Stimulated activated CD4-positive, alpha-beta T cell treated with anti-CD3 and anti-CD28 coated beads, Interleukin-2, amount 100 ng/mL, for 24 hours (primary cell): ENCODE measurements at regions not wholly inside any gene's neighbourhood (a gene's known extent, or its start where the extent isn't known, plus 50 kb on each side); places are given as distances from the start of the nearest gene placed in this dataset.

Experiments
- DNase-seq, 2 donors: peaks; one replicate each; pipeline ENCODE4 v3.0.0-alpha.2; 2020

- no peak for DNase-seq
These were observed 510.9 kb downstream of the UTRN start for GRCh38 chr6:144796070-144796469.

DNA sequence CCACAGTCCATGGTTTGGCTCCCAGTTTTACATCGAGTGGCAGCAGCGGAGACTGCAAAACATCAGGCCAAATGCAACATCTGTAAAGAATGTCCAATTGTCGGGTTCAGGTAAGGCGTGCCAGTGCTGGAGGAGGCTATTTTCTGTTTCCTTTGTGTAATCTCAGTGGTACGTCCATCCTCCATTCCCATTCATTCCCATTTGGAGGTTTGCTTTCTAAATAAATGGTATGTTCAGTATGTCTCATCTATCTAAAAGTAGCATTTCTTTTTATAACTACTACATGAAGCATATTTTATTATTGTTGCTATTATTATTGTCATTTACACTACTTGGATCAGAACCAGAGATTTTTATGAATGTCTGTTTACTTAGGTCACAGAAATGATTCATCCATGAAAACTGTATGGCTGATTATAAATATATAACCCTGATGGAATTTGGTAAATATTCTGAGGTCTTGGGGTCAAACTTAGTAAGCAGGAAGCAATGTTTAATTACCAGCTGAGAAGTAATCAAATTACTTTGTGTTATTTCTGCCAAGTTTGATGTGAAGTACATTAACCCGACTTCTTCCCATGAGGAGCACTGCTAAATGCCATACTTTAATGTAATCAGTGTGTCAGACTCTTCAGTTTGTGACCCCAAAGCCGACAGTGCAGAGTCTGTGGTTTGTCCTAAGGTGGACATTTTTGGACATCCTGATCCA, 512.9 kb downstream of the UTRN start:
- no peak for DNase-seq

GRCh38 chr6:144804246-144804790, 519.2 kb downstream of the UTRN start:
- DNase-seq: no peak

DNA sequence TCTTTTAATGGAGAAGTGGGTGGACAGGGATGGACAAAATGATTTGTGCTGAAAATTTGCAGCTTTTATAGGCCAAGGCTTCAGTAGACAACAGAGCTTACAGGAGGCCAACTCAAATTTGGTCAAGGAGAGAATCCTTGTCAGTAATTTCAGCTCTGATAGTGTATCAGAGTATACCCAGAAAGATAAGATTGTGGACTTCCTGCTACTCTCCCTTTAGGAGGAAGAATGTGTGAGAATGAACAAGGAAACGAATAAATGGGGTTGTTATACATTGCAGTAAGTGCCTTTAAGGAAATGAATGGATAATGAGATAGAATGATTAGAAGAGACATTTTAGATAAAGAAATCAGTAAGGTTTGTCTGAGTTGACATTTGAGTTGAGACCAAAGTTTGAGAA, 519.9 kb downstream of the UTRN start:
- DNase-seq: no peak

GRCh38 chr6:144806222-144806621, 521.1 kb downstream of the UTRN start:
- no peak for DNase-seq

DNA sequence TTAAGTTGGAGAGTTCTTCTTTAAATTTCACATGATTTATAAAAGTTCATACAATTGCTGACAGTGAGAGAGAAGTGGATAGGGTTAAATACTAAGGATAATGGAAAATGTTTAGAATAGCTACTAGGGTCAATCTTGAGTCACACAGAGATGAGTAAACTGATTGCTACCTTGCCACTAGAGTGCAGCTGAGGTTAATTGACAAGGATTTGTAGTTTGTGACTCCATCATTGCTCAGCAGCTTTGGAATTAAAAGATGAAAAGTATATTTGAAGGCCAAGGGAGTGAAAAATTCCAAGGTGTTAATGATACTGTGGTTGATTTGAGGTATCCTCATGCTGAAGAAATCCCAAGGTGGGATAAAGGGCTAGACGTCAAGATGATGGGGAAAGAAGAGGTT, 524.0 kb downstream of the UTRN start:
- DNase-seq: no peak

DNA sequence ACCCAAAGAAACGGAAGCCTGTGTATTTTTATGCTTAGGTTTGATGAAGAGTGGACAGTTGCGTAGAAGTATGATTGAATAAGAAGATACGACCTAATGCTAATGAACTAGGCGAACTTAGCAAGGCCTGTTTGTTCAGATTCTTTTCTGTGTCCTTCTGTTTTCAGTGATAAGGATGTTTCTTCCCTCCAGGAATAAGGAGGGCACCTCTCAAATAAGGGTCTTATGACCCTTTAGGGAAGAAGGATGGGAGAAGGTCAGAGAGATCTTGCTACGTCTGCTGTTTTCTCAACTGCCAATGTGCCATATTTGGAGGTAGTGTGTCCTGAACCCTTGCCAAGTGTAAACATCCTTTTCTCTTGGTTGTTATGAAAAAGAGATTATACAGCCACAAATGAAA, 524.8 kb downstream of the UTRN start:
- no peak for DNase-seq

DNA sequence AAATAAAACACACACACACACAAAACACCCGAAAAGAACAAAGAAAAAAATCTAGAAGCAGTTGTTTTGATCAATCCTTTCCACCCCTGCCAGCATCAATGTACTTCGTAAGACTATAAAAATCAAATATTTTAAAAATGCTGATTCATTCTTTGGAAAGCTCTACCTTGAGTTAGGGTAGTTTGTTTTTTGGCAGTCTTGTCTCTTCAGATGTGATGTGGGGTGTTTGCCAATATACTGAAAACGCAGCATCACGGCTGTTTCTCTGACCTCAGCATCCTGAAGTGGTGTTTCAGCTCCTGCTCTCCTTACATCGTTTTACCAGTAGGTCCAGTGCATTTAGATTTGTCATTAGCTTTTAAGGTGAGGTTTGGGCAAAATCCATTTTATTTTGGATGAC, 526.0 kb downstream of the UTRN start:
- no peak for DNase-seq

- no peak for DNase-seq
These were observed 531.8 kb downstream of the UTRN start for GRCh38 chr6:144816936-144817335.

GRCh38 chr6:144820270-144820669, 535.1 kb downstream of the UTRN start:
- no peak for DNase-seq

- DNase-seq: no peak
These were observed 538.0 kb downstream of the UTRN start for GRCh38 chr6:144823131-144823530.

- DNase-seq: no peak
These were observed 538.9 kb downstream of the UTRN start for GRCh38 chr6:144824018-144824417.

DNA sequence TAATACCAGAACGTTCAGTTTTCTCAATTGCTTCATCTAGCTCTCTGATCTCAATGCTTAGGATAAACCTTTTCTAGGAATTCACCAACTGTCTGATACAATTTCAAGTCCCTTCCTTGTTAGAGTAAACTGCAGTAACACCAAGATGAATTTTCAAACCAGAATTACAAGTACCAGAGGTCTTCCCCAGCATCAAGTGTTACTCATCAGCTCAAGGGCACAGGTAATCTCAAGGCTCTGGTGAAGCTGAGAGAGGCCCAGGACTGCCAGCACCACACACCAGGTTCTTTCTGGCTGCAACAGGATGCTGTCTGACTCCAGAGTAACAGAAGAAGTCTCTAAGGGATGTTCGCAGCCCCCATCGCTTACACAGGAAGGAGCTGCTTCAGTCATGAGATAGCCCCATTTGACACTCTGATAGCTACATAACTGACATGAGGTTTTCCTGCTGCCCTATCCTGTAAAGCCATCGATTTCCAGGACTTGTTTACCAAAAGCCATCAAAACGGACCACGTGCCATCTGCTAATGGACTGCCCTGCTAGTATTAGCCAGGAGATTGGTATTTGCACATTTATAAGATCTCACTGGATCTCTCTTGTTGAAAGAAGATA, 549.4 kb downstream of the UTRN start:
- no peak for DNase-seq

- DNase-seq: no peak
These were observed 550.3 kb downstream of the UTRN start for GRCh38 chr6:144835322-144835973.

- no peak for DNase-seq
These were observed 555.5 kb downstream of the UTRN start for GRCh38 chr6:144840619-144841018.

- no peak for DNase-seq
These were observed 558.6 kb downstream of the UTRN start for GRCh38 chr6:144843701-144844100.

GRCh38 chr6:144844596-144844995, 559.5 kb downstream of the UTRN start:
- DNase-seq: no peak

DNA sequence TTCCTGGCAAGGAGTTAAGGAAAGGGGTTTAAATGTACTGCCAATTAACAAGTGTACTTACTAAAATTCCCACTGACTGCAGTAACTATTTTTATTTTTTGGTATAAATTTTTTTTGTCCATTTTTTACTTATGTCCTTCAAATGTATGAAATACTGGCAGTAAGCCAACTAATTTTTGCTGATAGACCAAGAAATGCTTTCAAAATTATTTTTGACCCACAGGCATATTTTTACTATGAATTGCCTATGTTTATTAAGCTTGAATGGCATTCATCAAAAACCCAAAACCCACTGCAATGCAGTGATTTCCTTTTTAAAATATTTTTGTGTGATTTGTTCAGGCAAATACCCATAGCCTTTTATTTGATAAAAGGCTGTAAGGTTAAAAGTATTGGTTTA, 560.1 kb downstream of the UTRN start:
- no peak for DNase-seq

DNA sequence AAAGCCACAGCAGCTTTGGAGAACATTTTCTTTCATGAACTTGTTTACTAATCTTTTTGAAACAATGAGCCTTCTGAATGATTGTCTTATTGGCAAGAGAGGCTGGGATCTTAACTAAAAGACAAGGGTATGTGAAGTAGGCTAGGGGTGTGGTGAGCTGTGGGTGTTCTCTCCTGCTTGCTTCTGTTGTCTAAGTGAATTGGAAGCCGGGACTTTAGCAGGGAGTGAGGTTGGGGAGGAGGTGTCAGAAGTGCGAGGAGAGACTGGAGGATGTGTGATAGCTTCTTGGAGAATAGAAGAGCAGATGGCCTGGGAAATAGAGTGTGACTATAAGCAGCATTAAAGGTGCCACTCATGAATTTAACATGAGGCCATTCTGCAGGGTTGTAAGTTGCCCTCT, 562.8 kb downstream of the UTRN start:
- no peak for DNase-seq

DNA sequence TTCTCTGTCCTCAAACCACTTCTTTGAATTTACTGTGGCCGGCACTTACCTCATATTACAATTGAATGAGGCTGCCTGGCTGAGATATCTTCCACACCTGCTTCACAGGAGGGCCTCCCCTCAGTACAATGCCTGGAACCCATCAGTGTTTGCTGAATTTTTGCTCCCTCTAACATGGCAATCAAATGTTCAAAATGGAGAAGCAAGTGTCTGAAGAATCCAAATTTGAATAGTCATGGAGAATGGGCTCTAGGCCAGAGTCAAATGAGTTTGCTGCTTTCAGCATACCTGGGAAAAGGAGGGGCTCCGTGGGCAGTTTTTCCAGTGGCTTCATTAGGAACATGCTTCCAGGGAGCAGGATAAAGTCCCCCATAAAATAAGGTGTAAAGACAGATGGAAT, 564.8 kb downstream of the UTRN start:
- DNase-seq: no peak

GRCh38 chr6:144853603-144854002, 568.5 kb downstream of the UTRN start:
- no peak for DNase-seq

DNA sequence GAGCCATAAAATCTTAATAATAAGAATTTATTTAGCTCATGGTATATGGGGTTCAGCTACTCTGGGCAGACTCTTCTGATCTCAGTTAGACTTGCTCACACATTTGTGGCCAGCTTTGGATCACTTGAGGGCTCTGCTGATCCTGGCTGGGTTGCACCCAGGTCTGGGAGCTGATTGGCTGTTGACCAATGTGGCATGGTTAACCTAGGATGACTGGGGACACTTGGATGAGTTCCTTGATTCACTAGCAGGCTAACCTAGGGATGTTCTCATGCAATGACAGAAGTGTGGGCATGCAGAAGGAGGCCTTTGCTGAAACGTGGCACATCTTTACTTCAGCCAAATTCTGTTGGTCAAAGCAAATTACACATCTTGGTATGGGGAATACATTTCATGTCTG, 569.5 kb downstream of the UTRN start:
- DNase-seq: no peak

- DNase-seq: no peak
These were observed 570.2 kb downstream of the UTRN start for GRCh38 chr6:144855375-144855774.
